NCI-H1436 (cell line): ENCODE measurements at regions not wholly inside any gene's neighbourhood (a gene's known extent, or its start where the extent isn't known, plus 50 kb on each side); places are given as distances from the start of the nearest gene placed in this dataset.
"Not testable (repeated sequence)": the region's sequence is repeated elsewhere in the genome, so short reads cannot be mapped to it uniquely, and the experiment has no call there.

Experiments used
- DNase-seq: peaks from one replicate; lab custom pipeline; 2025; lab: John Stamatoyannopoulos, UW

DNA sequence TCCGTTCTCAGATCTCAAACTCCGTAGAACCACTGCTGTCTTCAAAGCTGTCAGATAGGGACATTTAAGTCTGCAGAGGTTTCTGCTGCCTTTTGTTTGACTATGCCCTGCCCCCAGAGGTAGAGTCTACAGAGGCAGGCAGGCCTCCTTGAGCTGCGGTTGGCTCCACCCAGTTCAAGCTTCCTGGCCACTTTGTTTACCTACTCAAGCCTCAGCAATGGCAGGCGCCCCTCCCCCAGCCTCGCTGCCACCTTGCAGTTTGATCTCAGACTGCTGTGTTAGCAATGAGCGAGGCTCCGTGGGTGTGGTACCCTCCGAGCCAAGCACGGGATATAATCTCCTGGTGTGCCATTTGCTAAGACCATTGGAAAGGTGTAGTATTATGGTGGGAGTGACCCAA is 634.9 kb upstream of the SGO1 start:
- not testable (repeated sequence) for DNase-seq

DNA sequence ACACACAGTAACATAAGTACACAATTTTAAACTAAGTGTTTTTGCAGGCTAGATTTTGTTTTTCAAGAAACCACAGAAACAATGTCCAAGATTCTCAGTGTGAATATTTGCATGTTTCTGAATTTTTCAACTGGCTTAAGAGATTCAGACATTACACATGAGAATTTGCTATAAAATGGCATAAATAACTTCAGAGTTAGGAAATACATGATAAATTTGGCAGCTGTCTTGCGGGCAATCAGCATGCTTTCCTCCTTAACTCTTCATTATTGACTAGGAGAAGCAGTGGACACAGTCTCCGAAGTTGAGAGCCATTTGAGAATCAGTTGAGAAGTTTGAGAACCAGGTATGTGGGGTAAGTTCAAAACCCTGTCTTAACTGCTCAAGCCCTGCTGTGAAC is 625.6 kb upstream of the SGO1 start:
- no peak for DNase-seq

DNA sequence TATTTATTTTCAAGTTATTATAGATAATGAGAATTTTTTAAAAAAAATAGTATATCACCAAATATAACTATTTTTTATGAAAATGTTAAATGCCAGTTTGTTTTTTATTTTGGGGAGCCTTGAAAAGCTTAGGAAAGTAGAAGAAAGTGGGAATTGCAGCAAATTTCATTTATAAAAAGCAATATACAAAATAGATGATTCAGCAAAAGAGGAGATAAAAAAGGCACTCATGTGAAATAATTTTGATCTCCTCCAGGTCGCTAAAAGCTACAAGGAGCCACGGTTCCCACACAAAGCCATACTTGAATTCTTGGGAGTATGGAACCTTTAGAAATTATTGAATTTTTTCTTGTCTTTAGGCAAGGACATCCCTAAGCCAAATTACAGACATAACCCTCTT is 625.0 kb upstream of the SGO1 start:
- DNase-seq = no peak

DNA sequence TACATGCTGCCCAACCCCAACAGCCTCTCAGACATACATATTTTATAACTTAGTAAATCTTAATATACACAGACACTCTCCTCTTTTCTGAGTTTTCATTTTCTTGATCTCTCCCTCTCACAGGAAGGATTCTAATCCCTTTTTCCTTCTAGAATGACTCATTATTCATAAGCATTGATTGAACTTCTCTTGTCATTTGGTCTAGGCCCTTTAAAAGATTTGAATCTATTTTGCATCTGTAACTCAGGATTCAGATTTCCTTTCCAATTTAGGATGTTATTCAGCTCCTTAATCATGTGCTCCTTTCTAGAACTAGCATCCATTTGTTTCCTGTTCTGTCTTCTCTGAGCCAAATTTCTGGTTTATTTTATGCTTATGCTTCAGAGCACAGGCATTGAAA is 624.5 kb upstream of the SGO1 start:
- DNase-seq = no peak

DNA sequence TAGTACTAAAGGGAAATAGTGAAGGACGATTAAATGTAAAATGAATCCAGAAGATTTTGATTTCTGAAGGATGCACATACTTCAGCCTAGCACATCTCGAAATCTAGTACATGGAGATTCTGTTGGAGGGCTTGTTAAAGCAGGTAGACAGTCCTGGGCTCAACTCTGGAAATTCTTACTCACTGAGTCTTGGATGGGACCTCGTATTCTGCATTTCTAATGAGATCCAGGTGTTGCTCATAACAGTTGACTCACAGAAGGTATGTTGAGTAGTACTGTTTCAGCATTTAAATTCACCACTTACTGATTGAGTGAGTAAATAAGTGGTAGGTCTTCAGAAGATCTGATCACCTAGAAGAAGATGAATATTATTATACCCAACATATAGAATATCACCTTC is 623.4 kb upstream of the SGO1 start:
- no peak for DNase-seq

DNA sequence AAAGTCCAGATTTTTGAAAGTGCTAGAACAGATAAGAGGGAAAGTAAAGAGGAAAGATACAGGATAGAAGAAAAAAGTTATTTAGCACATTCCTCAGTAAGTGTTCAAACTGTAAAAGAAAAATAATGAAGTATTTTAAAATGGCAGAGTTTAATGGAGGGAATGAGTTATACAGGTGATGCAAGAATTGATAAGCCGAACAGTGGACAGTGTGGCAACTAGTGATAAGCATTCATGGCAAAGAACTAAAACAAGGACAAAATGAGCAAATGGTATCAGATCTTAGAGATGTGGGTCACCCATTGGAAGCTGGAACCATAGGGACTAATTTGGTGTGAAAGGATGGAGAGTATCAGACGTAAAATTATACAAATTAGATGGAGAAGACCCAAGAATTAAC is 622.9 kb upstream of the SGO1 start:
- DNase-seq = no peak

DNA sequence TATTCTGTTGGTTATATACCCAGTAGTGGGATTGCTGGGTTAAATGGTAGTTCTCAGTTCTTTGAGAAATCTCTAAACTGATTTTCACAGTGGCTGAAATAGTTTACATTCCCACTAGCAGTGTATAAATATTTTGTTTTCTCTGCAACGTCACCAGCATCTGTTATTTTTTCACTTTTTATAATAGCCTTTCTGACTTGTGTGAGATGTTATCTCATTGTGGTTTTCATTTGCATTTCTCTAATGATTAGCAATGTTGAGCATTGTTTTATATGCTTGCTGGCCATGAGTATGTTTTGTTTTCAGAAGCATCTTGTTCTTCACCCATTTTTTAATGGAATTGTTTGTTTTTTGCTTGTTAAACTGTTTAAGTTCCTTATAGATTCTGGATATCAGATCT is 612.7 kb upstream of the SGO1 start:
- DNase-seq = no peak

DNA sequence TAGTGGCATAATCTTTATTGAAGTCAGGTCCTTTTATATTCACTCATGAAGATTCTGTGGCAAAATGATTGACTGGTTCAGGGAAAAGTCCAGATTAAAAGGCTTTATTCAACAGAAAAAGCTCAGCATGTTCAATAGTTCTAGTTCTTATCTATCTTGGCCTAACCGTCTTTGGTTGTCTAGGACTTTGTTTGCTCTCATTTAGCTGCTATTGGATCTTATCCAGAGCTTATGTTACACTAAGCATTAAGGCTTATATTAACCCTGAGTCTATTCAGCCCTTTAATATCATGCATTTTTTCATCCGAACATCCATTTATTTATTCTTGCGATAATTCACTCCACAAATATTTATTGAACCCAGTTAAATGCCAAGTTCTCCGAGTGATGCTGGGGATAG is 601.0 kb upstream of the SGO1 start:
- no peak for DNase-seq

DNA sequence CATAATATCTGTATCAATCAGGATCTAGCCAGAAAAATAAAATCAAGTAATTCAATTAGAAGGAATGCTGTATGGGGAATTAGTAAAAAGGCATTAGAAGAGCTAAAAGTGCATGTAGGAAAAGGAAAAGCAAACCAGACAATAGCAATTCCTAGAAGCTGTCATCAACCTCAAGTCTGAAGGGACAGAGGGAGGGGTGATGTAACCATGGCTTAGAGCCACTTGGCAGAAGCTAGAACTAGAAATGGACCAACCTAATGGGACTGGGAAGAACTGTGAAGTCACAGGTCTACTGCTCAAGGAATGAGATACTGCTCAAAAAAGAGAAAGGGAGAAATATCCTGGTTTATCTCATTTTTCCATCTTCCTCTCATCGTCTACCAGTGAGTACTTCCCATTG is 590.7 kb upstream of the SGO1 start:
- no peak for DNase-seq

DNA sequence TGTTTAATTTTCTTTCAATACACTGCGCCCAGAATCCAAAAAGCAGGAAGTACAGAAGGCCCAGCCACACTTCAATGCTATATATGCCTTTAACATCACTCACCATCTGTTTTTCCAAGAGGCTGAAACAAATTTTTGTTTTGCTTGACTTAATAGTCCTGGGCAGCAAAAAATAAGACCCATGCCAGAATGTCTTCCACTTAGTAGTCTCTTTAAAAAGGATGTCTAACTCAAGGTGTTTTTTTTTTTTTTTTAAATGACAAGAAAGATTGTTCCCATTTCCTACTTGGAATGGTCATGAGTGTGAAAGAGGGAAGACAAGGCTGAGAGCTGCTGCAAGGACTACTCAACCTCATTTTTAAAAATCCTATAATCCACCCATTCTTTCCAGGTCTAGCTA is 590.3 kb upstream of the SGO1 start:
- no peak for DNase-seq

DNA sequence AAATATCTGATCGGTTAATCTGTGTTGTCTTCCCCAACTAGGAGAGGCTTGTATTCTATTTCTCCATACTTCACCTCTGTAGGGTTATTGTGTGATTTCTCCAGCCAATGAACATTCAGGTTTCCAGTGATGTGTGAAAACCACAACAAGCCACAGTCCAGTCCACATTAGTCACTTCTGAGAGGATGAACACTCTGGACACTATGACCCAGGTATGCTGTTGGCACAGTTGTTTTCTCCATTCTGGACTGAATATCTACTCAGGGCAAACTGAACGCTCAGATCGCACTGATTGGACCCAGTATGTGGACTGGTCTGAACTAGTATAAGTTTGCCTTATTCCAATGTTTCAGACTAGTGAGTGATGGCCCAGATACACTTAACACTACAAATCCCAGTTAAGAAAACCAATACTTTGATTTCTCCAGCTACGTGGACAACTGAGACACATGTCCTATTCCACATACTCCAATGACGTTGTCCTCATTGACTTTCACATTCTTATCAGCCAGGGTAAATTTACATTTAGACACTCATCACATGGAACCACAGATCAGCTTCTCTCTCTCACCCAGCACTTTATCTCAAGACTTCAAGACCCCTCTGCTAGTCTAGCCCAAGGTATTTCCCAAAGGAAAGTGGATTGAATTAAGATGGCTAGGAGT is 587.4 kb upstream of the SGO1 start:
- DNase-seq = no peak

DNA sequence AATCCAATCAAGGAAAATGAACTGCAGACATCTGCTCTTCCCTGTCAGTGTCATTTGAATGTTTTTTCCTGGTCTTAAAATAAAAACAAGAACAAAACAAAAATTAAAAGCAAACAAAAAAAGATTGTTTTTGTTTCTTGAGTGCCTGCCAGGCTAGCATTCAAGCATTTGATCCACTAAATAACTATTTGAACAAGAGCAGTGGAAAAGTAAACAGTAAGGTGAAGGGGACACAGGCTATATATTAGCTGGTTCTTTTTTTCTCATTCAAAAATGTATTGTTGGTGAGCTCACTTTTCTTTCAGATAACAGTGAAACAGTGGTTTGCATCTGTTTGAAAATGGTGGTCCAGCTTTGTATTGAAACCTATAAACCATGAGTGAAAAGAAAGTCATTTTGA is 586.9 kb upstream of the SGO1 start:
- no peak for DNase-seq

DNA sequence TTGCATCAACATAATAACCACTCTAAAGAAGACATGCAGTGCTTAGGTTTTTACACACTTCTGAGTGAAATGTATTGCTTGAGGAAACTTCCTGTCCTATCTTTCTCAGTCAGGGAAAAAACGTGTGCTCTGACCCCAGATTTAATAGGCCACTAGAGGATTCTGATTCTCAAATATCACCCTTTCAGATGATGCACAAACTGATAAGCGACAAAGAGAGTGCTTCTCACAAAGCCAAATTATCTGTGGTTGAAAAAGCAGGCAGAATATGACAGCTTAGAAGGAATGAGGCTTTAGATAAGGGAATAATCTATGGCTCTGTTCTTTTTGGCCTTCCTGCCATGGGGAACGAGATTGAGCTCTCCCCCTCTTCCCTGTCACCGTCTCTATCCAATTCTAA is 583.4 kb upstream of the SGO1 start:
- DNase-seq = no peak

DNA sequence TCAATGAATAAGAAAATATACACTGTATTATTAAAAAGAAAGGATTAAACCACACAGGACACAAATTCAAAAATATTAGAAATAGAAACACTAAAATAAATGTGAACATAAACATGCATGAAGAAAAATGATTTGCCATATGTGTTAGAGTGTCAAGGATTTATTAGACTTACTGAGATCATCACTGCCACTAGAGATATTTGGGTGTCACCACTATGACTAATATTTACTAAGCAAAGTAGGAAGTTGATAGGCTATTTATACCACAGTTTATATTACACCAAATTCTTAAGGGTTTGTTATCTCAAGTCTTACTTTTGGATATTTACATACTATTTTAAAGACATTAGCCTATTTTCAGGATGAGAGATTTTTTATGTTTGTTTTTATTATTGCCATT is 575.0 kb upstream of the SGO1 start:
- DNase-seq = no peak

DNA sequence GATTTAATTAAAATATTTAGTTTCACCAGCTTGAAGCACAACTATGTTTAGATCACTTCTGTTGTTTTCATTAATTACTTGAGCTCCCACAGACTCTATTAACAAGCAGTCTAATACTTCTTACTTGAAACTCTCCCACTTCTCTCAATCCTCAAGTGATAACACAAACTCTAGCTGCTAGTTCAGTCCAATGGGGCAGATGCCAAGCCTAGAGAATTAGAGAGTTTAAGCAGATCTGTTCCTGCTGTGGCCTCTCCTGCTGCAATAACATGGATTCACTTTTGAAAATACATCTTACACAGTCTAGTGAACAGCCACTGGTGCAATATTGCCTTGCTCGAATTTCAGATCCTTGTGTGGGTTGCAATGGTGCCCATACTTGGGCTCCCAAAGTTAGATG is 566.4 kb upstream of the SGO1 start:
- DNase-seq = no peak

DNA sequence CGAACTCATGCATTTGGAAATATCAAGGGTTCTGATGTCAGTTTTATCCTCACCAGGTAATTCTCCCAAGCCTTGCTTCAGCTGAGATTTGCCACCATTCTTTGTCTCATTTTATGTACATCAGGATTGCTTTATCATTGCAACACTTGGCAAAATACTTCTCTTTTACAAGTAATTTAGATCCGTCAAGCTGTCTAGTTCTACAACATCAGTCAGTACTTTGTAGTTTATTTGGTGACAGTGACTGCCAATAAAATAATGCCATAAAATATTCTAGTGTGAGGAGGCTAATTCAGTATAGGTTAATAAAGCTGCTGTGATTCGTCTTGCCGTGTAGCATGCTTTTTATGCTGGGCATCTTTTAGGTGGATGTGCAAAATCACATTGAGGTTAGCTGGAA is 565.3 kb upstream of the SGO1 start:
- no peak for DNase-seq

DNA sequence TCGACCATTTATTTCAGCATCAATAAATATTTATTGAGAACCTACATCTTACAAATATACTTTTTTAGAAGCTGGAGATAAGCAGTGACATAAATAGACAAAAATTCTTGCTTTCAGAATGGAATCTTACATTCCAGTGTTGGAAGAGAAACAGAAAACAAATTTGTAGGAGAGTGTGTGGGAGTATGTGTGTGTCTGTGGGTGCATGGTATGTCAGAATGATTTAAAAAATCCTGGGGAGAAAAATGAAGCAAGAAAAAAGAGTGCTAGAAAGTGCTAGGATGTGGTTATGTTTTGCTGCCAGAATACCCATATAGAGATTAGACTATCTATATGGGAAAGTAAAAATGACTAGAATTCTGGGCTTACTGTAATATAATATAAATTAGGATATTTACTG is 561.7 kb upstream of the SGO1 start:
- DNase-seq = no peak

DNA sequence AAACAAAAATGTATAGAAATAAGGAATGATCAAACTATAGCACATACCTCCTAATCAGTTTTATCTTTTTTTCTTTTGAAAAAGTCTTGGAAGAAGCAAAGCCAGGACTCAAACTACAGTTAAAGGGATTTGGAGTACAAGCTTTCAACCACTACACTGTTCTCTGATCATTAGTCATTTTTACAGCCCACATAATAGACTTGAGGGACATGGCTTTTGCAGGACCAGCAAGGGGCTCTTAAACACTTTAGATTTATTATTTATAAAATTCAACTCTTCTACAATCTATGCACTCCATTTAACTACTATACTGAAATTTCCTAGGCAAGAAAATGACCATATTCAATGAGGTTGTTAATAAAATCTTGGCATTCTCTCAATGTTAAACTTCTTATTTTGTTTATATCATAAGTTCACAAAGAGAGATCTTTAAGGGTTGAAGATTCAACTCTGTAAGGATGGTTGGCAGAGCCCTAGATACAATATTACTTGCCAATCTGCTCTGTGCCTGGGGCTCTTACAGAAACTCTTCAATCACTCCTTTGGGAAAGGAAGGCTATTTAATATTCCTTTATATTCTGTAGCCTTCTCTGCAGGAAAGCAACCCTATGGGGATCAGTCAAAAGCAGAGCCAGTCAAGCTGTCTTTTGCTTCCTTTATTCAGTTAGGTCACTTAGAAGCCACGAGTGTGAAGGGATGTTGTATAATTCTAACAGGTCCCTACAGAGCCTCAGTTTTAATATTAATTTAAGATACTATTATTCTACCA is 557.7 kb upstream of the SGO1 start:
- DNase-seq = no peak

DNA sequence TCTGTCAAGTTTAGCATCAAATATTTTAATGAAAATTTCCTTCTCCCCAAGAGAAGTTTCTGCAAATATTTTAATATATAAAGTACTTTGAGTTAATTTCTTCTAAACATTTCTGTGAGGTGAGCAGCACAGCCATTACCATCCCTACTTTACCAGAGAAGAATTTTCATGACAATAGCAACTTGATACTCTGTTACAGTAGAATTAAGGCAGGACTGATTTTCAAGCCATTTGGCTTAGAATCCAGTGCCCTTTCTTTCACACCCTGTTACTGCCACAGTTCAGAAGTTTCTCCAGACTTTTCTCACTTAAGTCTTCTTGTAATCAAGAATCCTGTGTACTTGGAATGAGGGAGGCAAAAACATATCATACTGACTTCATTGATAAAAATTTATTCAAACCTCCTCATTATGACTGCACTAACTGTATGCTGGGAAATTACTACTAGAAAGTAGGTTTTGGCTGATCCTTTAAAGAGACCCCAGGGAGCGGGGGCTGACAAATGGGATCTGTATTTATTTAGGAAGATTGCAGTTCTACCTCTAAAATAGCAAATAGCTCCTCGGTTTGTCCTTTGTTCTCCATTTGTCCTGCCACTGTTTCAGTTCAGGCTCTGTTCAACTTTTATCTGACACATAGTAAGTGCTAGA is 557.0 kb upstream of the SGO1 start:
- DNase-seq = no peak

DNA sequence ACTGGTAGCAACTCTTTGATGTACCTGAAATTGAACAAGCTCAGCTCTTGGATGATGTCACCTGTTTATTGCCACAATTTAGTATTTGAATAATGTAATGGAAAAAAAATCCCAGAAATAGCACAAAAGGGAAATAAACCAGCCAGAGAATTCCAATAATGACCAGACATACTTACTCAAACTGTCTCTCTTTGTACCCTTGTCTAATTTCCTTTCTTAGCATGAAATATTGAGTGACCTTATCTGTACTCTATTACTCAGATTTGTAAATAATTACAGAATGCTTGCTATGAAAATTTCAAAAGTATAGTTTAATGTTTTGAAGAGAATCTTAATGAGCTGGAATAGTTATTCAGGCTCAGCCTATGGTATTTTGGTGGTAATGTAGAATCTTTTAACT is 555.4 kb upstream of the SGO1 start:
- DNase-seq = no peak

DNA sequence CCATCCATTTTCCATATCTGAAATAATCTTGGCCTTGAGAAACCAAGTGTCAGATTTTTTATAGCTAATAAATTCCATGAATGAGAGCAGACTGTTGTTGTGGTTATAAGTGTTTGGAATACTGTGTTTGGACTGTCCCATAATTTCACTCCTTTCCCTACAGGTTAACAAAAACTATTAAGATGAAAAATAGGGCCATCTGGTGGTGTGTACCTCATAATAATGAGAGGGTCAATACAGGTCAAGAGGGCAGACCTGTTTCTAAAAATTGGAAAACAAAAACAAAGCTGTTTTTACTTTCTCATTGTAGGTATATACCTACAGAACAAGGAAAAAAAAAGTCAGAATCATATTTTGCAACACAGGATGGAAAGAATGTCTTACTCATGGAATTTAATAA is 553.8 kb upstream of the SGO1 start:
- DNase-seq = no peak

DNA sequence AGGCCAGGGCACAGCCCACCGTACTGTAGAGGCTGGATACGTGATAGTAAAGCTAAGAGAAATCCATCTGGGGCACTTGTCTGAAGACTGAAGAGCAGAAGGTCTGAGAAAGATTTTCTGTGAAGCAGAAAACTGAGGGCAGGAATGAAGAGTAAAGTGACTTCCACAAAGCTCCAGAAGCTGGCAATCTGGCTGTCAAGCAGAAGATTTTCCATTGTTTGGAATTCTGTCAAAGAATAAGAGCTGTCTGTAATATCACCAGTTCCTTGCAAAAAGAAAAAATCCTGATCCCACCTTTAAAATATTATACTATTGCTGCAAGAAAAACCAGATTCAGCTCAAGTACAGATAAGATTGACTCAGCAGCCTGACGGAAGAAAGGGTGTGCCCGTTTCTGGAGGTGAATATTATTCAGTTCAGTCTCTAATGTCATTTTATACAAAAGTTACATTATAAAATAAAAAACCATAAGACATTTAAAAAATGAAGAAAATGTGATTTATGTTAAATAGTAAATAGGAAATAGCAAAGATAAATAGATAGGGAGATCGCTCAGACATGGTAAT is 550.4 kb upstream of the SGO1 start:
- no peak for DNase-seq

DNA sequence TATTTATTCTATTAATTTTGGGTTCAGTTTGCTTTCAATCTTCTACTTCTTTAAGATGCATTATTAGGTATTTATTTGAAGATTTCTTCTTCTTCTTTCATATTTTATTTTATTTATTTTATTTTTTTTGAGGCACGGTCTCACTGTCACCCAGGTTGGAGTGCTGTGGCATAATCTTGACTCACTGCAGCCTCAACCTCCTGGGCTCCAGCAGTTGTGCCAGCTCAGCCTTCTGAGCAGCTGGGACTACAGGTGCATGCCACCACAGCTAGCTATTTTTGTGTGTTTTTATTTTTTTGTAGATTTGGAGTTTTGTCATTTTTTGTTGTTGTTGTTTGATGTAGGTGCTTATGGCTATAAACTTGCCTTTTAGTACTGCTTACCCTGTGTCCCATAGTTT is 543.2 kb upstream of the SGO1 start:
- no peak for DNase-seq
